HG02798 (cell line): ENCODE measurements at regions not wholly inside any gene's neighbourhood (a gene's known extent, or its start where the extent isn't known, plus 50 kb on each side); places are given as distances from the start of the nearest gene placed in this dataset.

Experiments
- ATAC-seq: cut with Tn5 transposase; IDR thresholded peaks from one replicate; pipeline ENCODE4 v1.9.1; 2021; ENCODE audit warnings: mild to moderate bottlenecking; ENCODE audit not compliant: unreplicated experiment, poor library complexity

GRCh38 chr4:137694138-137694537, 161.8 kb upstream of the PCDH18 start:
- no peak for ATAC-seq

- ATAC-seq, result no peak
These were observed 161.3 kb upstream of the PCDH18 start for GRCh38 chr4:137693641-137694040.

- no peak for ATAC-seq
These were observed 159.9 kb upstream of the PCDH18 start for GRCh38 chr4:137692205-137692604.

GRCh38 chr4:137688651-137689050, 156.4 kb upstream of the PCDH18 start:
- no peak for ATAC-seq

GRCh38 chr4:137685357-137685756, 153.1 kb upstream of the PCDH18 start:
- ATAC-seq, result no peak

GRCh38 chr4:137681081-137681480, 148.8 kb upstream of the PCDH18 start:
- no peak for ATAC-seq

- no peak for ATAC-seq
These were observed 146.5 kb upstream of the PCDH18 start for GRCh38 chr4:137678796-137679195.

GRCh38 chr4:137677863-137678262, 145.6 kb upstream of the PCDH18 start:
- ATAC-seq, result no peak

- no peak for ATAC-seq
These were observed 144.2 kb upstream of the PCDH18 start for GRCh38 chr4:137676357-137676998.

GRCh38 chr4:137674066-137674465, 141.8 kb upstream of the PCDH18 start:
- no peak for ATAC-seq

GRCh38 chr4:137668885-137669545, 136.7 kb upstream of the PCDH18 start:
- ATAC-seq, result no peak

GRCh38 chr4:137664416-137664815, 132.1 kb upstream of the PCDH18 start:
- ATAC-seq, result no peak

- ATAC-seq, result no peak
These were observed 131.7 kb upstream of the PCDH18 start for GRCh38 chr4:137664046-137664387.

GRCh38 chr4:137663251-137664045, 131.2 kb upstream of the PCDH18 start:
- ATAC-seq, result no peak

GRCh38 chr4:137661693-137662092, 129.4 kb upstream of the PCDH18 start:
- no peak for ATAC-seq

GRCh38 chr4:137660211-137660610, 127.9 kb upstream of the PCDH18 start:
- no peak for ATAC-seq

- ATAC-seq, result no peak
These were observed 127.1 kb upstream of the PCDH18 start for GRCh38 chr4:137659431-137659830.

- no peak for ATAC-seq
These were observed 124.4 kb upstream of the PCDH18 start for GRCh38 chr4:137656661-137657060.

- no peak for ATAC-seq
These were observed 123.0 kb upstream of the PCDH18 start for GRCh38 chr4:137655302-137655701.

GRCh38 chr4:137651128-137651527, 118.8 kb upstream of the PCDH18 start:
- ATAC-seq, result no peak

- ATAC-seq, result no peak
These were observed 117.6 kb upstream of the PCDH18 start for GRCh38 chr4:137649711-137650450.
